DOHH2 (cell line): ENCODE measurements at regions not wholly inside any gene's neighbourhood (a gene's known extent, or its start where the extent isn't known, plus 50 kb on each side); places are given as distances from the start of the nearest gene placed in this dataset.

Experiments used
- CTCF ChIP-seq: fragments of 200-600 bp; sonication (generic); IDR thresholded peaks from one replicate; pipeline ENCODE4 v1.5.1; 2014; ENCODE audit warnings: antibody characterized with exemption, mild to moderate bottlenecking, low read depth, low read length; ENCODE audit not compliant: poor library complexity, severe bottlenecking
- EZH2phosphoT487 ChIP-seq: fragments of 200-600 bp; sonication (generic); IDR thresholded peaks from 2 replicates; pipeline ENCODE4 v1.6.1; 2017; ENCODE audit warnings: borderline replicate concordance, mild to moderate bottlenecking, antibody characterized with exemption, low read length, moderate library complexity, mixed read lengths

- no peak for TF ChIP-seq CTCF
- TF ChIP-seq EZH2phosphoT487, result no peak
These were observed 629.0 kb upstream of the NXPH2 start for GRCh38 chr2:139409212-139409611.
